NCI-H2171 (cell line): ENCODE measurements at regions not wholly inside any gene's neighbourhood (a gene's known extent, or its start where the extent isn't known, plus 50 kb on each side); places are given as distances from the start of the nearest gene placed in this dataset.

Source experiments
- DNase-seq: peaks from one replicate; lab custom pipeline; 2025; lab: John Stamatoyannopoulos, UW

DNA sequence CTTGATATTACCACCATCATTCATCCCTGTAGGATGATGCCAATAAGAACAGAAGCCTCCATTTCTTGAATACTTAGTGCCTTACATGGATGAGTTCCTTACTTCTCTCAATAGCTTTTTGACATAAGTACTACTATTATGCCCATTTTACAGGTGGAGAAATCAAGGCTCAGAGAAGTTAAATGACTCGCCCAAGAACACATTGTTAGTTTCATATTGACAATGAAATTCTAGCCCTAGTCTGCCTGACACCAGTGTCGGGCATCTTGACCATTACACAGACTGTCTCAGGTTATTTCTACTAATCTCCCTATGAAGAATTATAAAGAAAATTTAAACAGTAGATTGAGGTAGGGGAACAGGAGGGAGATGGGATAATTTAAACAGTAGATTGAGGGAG lies 52.5 kb upstream of the ARL8B start:
- DNase-seq: no peak

DNA sequence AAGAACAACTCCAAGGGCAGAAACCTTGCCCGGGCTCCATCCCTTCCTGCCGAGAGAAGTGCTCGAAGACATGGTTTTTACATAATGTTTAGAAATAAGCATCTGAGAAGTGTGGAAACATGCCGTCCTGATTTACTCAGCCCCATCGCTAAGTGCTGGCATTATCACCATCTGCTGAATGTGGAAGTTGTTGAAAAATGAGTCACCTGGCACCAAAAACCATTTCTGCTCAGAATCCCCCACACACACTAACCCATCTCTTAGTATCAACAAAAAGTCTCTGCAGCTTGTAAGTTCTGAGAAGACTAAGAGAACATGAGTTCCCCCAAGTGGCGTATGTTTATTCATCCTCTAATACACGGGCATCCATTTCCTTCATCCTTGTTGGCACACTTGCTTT lies 51.0 kb upstream of the ARL8B start:
- DNase-seq: no peak

DNA sequence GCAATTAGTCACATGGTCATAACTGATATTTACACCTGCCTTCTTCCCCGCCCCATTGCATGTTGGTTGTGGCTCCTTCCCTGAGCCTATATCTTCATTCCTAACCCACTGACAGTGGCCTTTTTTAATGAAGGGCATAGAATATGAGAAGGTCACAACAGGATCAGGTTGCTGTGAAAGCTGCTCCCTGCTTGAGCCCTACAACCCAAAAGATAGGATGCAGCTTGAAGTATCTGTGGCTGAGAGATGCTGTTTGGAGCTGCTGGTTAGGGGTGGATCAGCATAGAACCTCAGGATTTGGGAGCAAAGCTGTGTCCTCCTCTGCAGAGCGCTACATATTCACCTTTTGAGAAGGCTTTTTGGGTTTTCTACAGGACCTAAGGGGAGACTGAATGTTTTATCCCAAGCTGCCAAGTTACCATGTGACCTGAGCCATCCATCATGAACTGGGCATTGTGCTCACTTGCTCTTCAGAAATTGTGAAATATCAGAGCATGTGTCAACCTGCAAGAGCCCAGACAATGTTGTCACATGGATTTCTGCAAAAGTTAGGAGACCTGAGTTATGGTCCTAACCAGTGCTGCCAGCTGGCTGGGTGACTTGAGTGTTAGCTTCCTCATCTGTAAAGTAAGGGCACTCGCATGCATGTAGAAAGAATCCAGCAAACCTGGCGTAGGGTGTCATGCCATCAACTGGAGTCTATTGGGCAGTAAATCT lies 49.8 kb upstream of the ARL8B start:
- DNase-seq: no peak
